Erythroblast (primary cell): ENCODE measurements at regions not wholly inside any gene's neighbourhood (a gene's known extent, or its start where the extent isn't known, plus 50 kb on each side); places are given as distances from the start of the nearest gene placed in this dataset.

ENCODE experiments used
- DNase-seq, 2 experiments: peaks; one replicate each; lab custom pipeline; 2025; lab: John Stamatoyannopoulos, UW
- GATA1 ChIP-seq: IDR thresholded peaks from 2 replicates; pipeline ENCODE4 v1.6.1; 2011; ENCODE audit warnings: low read depth, mild to moderate bottlenecking, control low read depth, low read length, moderate library complexity
- POLR2A ChIP-seq: IDR thresholded peaks from 2 replicates; pipeline ENCODE4 v1.6.1; 2011; ENCODE audit warnings: mild to moderate bottlenecking, low read length

DNA sequence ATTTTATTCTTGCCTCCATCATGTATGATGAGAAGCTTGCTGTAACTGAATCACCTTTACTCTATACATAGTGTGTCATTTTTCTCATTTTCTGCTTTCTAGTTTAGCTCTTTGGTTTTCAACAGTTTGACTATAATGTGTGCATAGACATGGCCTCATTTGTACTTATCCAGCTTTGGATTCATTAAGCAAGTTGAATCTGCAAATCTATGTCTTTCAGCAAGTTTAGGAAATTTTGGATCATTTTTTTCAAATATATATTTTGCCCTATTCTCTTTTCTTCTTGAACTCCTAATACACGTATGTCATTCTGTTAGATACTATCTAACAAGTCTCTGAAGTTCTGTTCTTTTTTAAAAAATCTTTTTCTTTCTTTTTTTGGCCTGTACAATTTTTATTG is 57.8 kb downstream of the PRLHR start:
- DNase-seq, result no peak
- TF ChIP-seq POLR2A (no peak), GATA1 (no peak)

GRCh38 chr10:118534136-118534535 is 61.3 kb downstream of the PRLHR start:
- TF ChIP-seq GATA1 (no peak), POLR2A (no peak)

DNA sequence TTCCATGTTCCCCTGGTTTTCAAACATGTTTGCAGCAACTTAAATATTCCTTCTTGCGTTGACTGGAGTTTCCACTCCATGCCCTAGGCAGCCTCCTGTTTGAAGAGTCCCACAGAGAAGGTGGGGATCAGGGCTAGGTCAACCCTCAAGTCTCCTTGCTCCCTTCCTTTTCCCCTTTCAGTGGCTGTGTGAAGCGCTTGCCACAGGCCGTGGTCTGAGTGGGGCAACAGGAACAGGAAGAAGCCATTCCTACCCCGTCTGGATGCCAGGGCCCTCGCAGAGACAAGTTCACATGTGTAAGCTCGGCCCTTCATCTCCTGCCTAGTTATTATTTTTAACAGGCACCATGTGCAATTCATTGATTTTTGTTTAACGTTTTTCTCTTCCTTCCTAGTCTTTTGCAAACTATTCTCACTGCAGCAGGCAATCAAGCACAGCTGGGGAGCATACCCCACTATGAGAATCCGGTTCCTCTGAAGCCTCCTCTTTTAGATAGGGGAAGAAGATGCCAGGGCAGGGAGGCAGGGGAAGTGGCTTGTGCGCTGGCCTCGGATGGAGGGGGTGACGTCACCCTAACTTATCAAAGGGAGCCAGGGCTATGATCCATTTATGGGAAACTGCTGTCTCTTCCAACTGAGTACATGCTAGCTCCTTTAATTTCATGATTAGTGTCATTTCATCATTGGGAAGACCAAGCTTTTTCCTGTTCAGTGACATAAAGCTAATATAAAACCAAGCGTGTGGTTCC is 64.2 kb downstream of the PRLHR start:
- TF ChIP-seq POLR2A (no peak), GATA1 (no peak)
- peak in 1 of 2 experiments; percentile 7 for DNase-seq

More at GRCh38 chr10:118534136-118534535, 61.3 kb downstream of the PRLHR start:
- no peak for DNase-seq

DNA sequence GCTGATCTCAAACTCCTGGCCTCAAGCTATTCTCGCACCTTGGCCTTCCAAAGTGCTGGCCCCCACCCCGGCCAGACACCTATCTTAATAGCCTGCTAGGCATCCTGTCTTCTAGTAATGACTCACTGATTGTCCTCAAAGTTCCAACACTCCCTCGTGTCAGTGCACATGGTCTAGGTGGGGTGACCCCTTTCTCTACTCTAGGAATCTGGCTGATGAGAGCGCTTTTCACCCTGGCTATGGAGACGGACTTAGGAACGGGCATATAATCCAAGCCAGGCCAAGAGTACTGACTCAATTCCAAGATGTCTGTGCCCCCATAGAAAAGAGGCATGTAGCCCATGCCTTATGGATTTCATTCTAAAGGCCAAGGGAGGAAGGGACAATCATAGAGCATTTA is 67.0 kb downstream of the PRLHR start:
- DNase-seq, result no peak
- TF ChIP-seq GATA1 (no peak), POLR2A (no peak)

GRCh38 chr10:118523775-118524174 is 71.7 kb downstream of the PRLHR start:
- TF ChIP-seq POLR2A (no peak), GATA1 (no peak)
- DNase-seq, result no peak

DNA sequence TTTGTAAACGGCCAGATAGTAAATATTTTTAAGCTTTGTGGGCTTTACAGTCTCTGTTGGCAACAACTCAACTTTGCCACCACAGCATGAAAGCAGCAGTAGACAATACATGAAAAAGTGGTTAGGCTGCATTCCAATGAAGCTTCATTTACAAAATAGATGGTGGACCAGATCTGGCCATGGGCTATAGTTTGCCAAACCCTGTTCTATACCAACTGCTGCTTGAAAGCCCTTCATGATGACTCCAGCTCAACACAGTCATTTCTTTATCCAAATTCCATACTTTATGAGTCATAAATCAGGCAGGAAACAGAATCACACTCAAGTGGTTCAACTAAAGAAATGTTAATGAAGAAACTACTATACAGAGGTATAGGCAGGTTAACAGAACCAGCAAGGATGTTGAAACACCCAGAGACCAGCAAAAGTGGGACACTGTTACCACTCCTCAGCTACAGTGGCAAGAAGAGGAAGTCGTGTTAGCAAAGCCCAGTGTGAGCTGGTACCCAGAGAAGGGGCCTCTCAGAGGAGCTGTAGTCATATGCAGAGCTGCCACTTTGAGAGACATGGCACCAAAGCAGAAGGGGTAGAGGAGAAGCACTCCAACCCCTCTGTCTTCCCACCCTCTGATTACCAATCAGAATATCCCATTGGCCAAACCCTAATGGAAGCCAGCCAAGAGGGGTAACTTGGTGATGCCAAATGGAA is 72.5 kb downstream of the PRLHR start:
- TF ChIP-seq POLR2A, result no peak
- TF ChIP-seq GATA1, result no peak
- no peak for DNase-seq

GRCh38 chr10:118521415-118522117 is 73.9 kb downstream of the PRLHR start:
- TF ChIP-seq POLR2A (no peak), GATA1 (no peak)
- no peak for DNase-seq

DNA sequence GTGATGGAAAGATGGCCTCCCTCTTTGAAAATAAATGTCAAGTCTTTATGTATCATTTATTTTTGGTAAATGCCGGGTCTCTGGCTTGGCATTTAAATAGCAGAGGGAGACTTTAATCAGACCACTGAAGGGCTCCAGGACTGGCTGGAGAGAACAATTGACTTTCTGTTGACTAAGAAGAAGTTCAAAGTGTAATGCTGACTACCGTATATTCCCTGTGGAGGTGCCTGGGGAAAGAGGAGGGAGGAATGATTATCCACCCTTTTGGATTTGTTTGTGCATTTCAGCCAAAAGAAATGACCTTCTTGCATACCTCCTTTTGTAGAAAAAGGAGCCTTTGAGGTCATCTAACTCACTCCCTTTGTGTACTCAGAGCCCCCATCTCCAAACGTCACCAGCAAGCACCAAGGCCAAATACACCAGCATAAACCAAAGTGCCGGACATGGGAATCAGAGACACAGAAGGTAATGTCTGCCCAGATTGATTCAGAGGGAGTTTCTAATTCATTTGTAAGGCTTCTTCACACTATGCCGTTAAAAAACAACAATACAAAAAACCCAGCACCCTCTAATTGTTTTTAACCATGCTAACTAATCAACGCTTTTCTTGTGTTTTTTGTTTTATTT is 75.2 kb downstream of the PRLHR start:
- TF ChIP-seq POLR2A (no peak), GATA1 (no peak)
- DNase-seq, result no peak

DNA sequence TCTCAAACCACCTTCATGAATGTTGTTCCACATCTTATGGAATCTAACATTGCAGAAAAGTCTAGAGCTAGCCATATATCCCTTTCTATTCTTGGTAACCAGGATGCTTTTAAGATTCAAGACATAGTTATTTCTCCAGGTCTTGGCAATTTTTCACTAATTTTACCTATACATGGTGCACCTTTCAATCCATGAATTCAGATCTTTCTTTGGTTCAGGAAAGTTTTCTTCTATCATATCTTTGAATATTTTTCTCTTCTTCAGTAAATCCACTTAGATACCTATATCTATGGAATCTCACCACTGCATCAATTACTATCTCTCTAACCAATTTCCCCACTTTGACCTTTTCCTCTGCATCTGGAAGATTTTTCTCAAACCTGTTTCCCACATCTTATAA is 77.4 kb downstream of the PRLHR start:
- TF ChIP-seq POLR2A (no peak), GATA1 (no peak)
- no peak for DNase-seq

- DNase-seq, result no peak
- TF ChIP-seq GATA1 (no peak), POLR2A (no peak)
Observed at GRCh38 chr10:118516716-118517115, 78.7 kb downstream of the PRLHR start.

- TF ChIP-seq GATA1 (no peak), POLR2A (no peak)
- no peak for DNase-seq
Observed at GRCh38 chr10:118513174-118513573, 82.3 kb downstream of the PRLHR start.

GRCh38 chr10:118511711-118512110 is 83.7 kb downstream of the PRLHR start:
- no peak for DNase-seq
- TF ChIP-seq GATA1, result no peak
- no peak for TF ChIP-seq POLR2A

DNA sequence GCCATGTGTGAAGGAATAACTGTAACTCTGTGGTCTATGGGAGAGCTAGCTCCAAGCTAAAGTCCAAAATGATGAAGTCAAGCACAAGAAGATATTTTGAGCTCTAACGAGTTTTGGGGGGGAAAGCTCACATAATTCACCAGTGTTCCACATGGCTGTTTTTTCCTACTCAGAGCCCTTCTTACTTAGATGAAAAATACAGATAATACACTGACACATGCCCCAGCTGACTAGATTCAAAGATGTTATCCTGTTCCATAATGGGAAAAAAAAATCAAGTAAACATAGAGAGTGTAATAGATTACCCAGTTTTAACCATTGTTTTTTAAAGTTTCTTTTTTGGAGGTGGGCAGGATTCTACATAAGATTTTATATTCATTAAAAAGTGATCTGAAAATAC is 86.6 kb downstream of the PRLHR start:
- no peak for TF ChIP-seq GATA1
- TF ChIP-seq POLR2A, result no peak
- no peak for DNase-seq
